Smooth muscle cell (in vitro differentiated cells): ENCODE measurements at regions not wholly inside any gene's neighbourhood (a gene's known extent, or its start where the extent isn't known, plus 50 kb on each side); places are given as distances from the start of the nearest gene placed in this dataset.

Experiments
- DNase-seq: peaks from one replicate; lab custom pipeline; 2025; ENCODE audit not compliant: unreplicated experiment; lab: John Stamatoyannopoulos, UW
- H2AFZ ChIP-seq: fragments of 200-600 bp; sonication (generic); 2 replicates; pipeline ENCODE4 v1.6.0; 2016; ENCODE audit warnings: antibody characterized with exemption, low read depth, mild to moderate bottlenecking
- H3F3A ChIP-seq: fragments of 200-600 bp; sonication (generic); 2 replicates; pipeline ENCODE4 v1.6.0; 2017; ENCODE audit warnings: antibody characterized with exemption, low read depth
- H3K27ac ChIP-seq: fragments of 200-600 bp; sonication (generic); 2 replicates; pipeline ENCODE4 v1.5.1; 2016; ENCODE audit warnings: low read depth, mild to moderate bottlenecking
- H3K27me3 ChIP-seq: fragments of 200-600 bp; sonication (generic); 2 replicates; pipeline ENCODE4 v1.6.1; 2016; ENCODE audit warnings: low read depth, mild to moderate bottlenecking
- H3K36me3 ChIP-seq: fragments of 200-600 bp; sonication (generic); 2 replicates; pipeline ENCODE4 v1.5.1; 2016; ENCODE audit warnings: low read depth
- H3K4me1 ChIP-seq: fragments of 200-600 bp; sonication (generic); 2 replicates; pipeline ENCODE4 v1.5.1; 2016; ENCODE audit warnings: low read depth
- H3K4me2 ChIP-seq: fragments of 200-600 bp; sonication (generic); 2 replicates; pipeline ENCODE4 v1.6.0; 2016; ENCODE audit warnings: mild to moderate bottlenecking
- H3K4me3 ChIP-seq: fragments of 200-600 bp; sonication (generic); 2 replicates; pipeline ENCODE4 v1.5.1; 2016; ENCODE audit warnings: mild to moderate bottlenecking
- H3K79me2 ChIP-seq: fragments of 200-600 bp; sonication (generic); 2 replicates; pipeline ENCODE4 v1.6.0; 2016; ENCODE audit warnings: low read depth, mild to moderate bottlenecking
- H3K9ac ChIP-seq: fragments of 200-600 bp; sonication (generic); 2 replicates; pipeline ENCODE4 v1.6.0; 2016; ENCODE audit warnings: low read depth
- H3K9me3 ChIP-seq: fragments of 200-600 bp; sonication (generic); replicated peaks from 2 replicates; pipeline ENCODE4 v1.5.1; 2016; ENCODE audit warnings: low read depth
- H4K20me1 ChIP-seq: fragments of 200-600 bp; sonication (generic); 2 replicates; pipeline ENCODE4 v1.6.0; 2016; ENCODE audit warnings: low read depth
- WGBS: methylation state at CpG from one replicate; pipeline ENCODE4 v1.1.7; 2016; ENCODE audit warnings: low lambda C conversion rate; 5-methylcytosine and 5-hydroxymethylcytosine counted together
- TF ChIP-seq, protein P1 (sequence below): fragments of 200-600 bp; sonication (generic); IDR thresholded peaks from 2 replicates; pipeline ENCODE4 v1.5.1; 2017; ENCODE audit warnings: borderline replicate concordance, mild to moderate bottlenecking, antibody characterized with exemption; ENCODE audit not compliant: insufficient read depth, poor library complexity, severe bottlenecking

DNA sequence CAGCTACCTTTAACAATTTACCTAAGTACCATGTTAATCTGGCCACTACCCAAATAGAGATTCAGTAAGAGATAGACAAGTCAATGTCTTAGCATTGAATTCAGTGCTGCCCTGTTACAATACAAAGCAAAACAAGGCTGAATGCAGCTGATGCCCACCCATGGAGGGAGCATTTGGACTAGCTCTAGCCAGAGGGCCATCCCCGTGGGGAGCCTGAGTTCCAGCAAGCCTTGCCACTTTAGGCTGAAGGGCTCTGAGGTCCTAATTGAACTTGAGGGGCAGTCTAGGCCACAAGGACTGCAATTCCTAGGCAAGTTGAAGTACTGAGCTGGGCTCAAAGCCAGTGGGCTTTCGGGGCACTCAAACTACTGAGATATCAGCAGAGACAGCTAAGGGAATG lies 265.9 kb downstream of the EFHB start:
- Histone ChIP-seq H2AFZ (no peak overlapping the region), H3K4me1 (no peaks in the 10 kb centered on the region), H3K4me3 (no peak overlapping the region), H4K20me1 (no peaks in the 10 kb centered on the region), H3F3A (no peaks in the 10 kb centered on the region), H3K36me3 (no peaks in the 10 kb centered on the region), H3K9me3 (no peaks in the 10 kb centered on the region), H3K79me2 (no peaks in the 10 kb centered on the region), H3K27me3 (no peaks in the 10 kb centered on the region), H3K9ac (no peak overlapping the region), H3K27ac (no peak overlapping the region), H3K4me2 (no peak overlapping the region)
- TF ChIP-seq, protein P1, sequence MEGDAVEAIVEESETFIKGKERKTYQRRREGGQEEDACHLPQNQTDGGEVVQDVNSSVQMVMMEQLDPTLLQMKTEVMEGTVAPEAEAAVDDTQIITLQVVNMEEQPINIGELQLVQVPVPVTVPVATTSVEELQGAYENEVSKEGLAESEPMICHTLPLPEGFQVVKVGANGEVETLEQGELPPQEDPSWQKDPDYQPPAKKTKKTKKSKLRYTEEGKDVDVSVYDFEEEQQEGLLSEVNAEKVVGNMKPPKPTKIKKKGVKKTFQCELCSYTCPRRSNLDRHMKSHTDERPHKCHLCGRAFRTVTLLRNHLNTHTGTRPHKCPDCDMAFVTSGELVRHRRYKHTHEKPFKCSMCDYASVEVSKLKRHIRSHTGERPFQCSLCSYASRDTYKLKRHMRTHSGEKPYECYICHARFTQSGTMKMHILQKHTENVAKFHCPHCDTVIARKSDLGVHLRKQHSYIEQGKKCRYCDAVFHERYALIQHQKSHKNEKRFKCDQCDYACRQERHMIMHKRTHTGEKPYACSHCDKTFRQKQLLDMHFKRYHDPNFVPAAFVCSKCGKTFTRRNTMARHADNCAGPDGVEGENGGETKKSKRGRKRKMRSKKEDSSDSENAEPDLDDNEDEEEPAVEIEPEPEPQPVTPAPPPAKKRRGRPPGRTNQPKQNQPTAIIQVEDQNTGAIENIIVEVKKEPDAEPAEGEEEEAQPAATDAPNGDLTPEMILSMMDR = no peak
- no peak for DNase-seq
- 89% methylated on average over 2 of the region's 2 CpGs for WGBS

DNA sequence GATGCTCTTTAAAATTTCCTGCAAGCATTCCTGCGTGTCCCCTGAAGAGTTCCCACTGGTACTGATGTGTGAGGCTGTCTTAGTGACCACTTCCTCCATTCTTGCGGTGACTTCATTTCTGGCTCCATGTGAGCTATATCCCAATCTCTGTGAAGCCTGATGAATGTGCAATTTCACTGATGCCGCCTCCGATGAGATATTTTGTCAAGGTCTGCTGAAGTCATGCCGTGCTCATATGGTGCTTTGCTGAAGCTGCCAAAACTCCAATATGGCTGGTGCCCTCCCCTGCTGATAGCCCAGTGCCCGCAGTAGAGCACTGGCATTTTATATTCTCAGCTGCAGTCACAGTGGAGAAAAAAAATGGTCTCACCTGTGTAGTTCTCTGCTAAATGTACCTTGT lies 271.5 kb downstream of the EFHB start:
- WGBS = 89% methylated on average over 6 of the region's 6 CpGs

DNA sequence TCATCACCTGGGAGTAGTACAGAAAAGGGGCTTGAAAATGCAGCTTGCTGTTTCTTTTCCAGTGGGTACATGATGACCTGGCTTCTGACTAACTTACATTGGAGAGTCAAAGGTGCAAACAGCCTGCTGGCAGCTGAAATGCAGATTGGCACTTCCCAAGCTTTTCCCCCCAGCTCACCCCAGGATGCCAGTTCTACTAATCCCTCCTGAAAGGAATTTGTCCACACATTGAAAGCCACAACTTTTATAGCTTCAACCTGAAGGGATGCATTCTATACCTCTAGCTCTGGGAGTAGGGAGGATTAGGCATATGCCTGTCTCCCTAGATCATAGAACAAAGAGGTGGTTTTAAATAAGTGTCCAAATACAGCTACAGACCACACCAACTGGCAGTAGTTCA lies 281.7 kb downstream of the EFHB start:
- Histone ChIP-seq H3K27ac (no peak overlapping the region), H3K36me3 (no peaks in the 10 kb centered on the region), H3K4me2 (no peak overlapping the region), H3K4me3 (no peak overlapping the region), H3K9me3 (no peaks in the 10 kb centered on the region), H3K27me3 (no peaks in the 10 kb centered on the region), H3F3A (no peaks in the 10 kb centered on the region), H3K79me2 (no peaks in the 10 kb centered on the region), H3K9ac (no peak overlapping the region), H4K20me1 (no peaks in the 10 kb centered on the region), H2AFZ (no peak overlapping the region), H3K4me1 (peaks cover 10% of the 10 kb centered on the region)
- DNase-seq = no peak
- TF ChIP-seq, protein P1 = no peak

More for the DNA sequence above, 271.5 kb downstream of the EFHB start:
- Histone ChIP-seq H3K27me3 (no peaks in the 10 kb centered on the region), H3K79me2 (no peaks in the 10 kb centered on the region), H4K20me1 (no peaks in the 10 kb centered on the region), H3K4me3 (no peak overlapping the region), H3K9ac (no peak overlapping the region), H3K36me3 (no peaks in the 10 kb centered on the region), H3K27ac (no peak overlapping the region), H3K4me1 (no peaks in the 10 kb centered on the region), H3F3A (no peaks in the 10 kb centered on the region), H2AFZ (no peak overlapping the region), H3K9me3 (no peaks in the 10 kb centered on the region), H3K4me2 (no peak overlapping the region)
- no peak for DNase-seq
- TF ChIP-seq, protein P1 = no peak

DNA sequence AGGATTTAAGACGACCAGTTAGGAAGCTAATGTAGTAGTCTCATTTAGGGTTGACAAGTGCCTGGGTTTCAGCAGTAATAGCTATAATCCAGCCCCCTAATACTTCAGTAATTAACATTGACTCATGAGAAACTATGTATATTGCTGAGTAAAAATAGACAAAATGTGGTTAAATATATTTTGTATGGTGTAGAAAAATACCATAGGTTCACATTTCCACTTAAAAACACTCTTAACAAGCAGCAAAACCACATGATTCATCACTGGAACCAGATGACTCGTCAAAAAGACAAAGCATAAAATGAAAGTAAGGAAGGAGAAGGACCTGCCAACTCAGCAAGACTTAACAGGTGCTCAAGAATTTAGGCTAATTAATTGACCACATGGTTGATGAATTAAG lies 288.9 kb downstream of the EFHB start:
- TF ChIP-seq, protein P1 = no peak
- WGBS = 50% methylated on average over 2 of the region's 2 CpGs
- H4K20me1 ChIP-seq = no peaks in the 10 kb centered on the region

More for the DNA sequence above, 288.9 kb downstream of the EFHB start:
- no peaks in the 10 kb centered on the region for H3F3A ChIP-seq
- H3K9me3 ChIP-seq = no peaks in the 10 kb centered on the region
- H3K4me3 ChIP-seq = no peak overlapping the region
- no peak overlapping the region for H2AFZ ChIP-seq
- no peak overlapping the region for H3K4me2 ChIP-seq
- no peaks in the 10 kb centered on the region for H3K36me3 ChIP-seq
- no peak overlapping the region for H3K9ac ChIP-seq
- H3K79me2 ChIP-seq = no peaks in the 10 kb centered on the region
- H3K27me3 ChIP-seq = no peaks in the 10 kb centered on the region
- no peak for DNase-seq
- no peak overlapping the region for H3K27ac ChIP-seq
- H3K4me1 ChIP-seq = no peaks in the 10 kb centered on the region
